ENCODE measurements at regions not wholly inside any gene's neighbourhood (a gene's known extent, or its start where the extent isn't known, plus 50 kb on each side); places are given as distances from the start of the nearest gene placed in this dataset.
"Not testable (repeated sequence)": the region's sequence is repeated elsewhere in the genome, so short reads cannot be mapped to it uniquely, and the experiment has no call there.

DNA sequence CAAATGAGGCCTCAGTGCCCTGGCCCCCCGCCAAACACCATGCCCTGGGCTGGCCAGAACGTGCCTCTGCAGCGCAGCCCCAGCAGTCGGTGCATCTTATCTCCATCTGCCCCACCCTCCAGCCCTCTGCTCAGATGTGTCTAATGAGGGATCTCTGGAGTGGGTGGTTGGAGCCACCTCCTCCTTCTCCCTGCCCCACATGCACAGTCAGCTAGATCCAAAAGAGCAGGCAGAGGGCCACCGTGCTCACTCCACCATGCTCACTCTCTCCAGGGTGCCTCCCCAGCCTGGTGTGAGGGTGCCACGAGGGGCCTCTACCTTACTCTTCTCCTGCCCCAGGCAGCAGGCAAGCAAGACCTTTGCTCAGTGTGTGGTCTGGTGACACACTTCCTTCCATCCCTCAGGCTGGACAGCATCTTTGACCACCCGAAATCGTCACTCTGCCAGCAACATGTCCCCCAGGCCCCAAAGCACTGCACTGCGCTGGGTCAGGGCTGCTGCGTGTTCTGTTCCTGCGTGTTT is 266.1 kb upstream of the HDAC4 start:
- DNase-seq = no peak

DNA sequence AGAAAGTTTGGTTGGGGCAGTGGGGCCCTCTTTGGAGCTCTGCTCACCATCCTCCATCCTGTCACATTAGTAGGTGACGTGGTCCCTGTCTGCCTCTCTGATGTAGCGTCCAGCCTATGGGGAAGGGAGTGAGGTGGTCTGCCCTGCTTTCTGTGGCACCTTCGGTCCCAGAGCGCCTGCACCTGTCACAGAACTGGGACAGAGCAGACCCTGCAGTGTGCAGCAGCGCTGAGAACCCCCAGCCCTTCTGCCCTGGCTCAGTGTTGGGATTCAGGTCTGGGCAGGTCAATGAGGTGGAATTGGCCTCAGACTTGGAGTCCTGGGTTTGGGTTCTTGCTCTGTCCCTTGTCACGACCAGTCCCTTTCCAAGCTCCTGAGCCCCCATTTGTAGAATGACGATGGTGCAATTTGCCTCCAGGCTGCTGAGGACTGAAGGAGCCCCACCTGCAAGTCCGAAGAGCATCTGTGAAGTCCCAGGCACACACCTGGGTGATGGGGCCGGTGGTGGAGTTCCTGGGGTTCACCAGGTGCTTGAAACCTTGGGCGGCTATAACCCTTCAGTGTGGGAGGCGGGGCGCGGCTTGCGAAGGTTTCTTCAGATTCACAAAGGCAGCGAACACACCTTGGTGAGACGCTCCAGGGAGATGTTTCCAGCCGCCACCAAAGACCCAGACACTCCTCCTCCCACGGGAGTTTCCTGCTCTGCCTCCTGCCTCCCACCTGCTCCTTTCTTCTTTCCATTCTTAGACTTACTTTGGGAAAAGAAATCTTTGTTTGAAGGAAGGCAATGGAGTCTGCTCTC is 265.4 kb upstream of the HDAC4 start:
- DNase-seq = no peak

DNA sequence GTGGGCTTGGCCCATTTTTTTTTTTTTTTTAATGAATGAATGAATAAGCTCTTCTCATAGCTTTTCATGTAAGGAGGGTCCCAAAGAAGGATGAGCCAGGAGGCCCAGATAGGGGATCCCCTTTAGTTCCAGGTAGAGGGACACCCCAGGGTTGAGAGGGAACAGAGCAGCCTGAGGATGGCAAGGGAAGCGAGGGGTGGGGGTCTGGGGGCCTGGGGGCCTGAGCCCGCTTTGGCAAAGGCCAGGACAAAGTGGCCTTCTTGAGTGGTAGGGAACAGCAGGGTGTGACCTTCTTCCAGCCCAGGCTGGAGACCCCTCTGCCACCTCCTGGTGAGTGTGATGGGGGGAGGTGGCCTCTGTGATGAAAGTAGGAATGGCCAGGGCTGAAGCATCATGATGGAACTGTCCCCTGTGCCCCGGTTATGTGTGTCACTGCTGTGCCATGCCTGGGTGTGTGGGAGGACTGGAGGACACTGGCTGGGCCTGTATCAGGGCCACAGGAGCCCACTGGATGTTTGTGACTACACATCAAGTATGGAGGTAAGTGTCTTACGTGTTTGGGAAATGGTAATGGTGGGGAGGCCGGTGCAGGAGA is 263.5 kb upstream of the HDAC4 start:
- DNase-seq = no peak

DNA sequence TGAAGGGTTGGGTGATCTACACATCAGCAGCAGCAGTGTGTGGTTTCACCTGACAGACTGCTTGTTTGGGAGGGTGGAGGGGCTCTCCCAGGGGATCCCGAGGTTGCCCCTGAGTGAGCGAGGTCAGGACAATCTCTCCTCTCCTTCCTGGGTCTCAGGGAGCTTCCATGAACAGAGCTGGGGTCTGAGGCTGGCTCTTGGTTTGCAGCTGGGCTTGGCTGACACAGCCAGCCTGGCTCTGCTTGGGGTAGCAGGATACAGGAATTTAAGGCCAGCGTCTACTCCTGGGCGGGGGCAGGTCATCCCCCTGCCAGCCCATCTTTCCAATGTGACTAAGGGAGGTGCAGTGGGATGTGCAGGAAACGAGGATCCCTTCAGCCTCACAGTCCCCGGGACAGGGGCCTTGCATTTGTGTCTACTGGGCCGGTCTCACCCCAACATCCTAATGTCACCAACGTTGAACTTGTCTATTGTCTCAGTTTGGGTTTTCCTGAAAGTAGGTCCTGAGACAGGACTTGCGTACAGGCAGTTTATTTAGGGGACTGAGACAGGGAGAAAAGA is 262.6 kb upstream of the HDAC4 start:
- DNase-seq = no peak

DNA sequence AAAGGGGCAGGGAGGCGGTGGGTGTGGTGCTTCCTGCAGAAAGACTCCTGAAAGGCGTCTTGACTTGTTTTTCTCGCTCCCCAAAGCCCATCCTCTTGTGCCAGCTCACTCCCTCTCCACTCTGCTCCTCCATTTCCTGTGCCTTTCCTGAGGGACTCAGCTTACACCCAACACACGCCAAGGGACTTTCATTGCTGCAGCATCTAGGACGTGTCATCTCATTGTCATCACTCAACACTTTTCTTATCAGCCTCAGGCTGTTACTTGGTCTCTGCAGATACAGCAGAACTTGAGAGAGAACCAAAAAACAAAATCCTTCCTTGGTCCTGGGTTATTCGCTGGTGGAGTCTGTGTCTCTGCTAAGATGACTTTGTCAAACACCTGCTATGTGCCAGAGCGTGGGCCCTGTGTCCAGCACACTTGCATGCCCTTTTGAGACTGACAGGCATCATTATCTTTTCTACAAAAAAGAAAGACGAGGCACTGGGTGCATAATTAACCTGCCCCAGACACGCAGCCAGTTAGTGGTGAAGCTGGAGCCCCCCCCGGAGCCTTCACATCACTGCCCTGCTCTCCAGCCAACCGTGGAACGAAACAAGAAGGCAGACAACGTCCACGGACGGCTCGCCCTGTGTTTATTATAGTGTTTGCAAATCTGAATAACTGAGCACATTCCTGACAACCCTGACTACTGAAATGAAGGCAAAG is 261.7 kb upstream of the HDAC4 start:
- DNase-seq = no peak

DNA sequence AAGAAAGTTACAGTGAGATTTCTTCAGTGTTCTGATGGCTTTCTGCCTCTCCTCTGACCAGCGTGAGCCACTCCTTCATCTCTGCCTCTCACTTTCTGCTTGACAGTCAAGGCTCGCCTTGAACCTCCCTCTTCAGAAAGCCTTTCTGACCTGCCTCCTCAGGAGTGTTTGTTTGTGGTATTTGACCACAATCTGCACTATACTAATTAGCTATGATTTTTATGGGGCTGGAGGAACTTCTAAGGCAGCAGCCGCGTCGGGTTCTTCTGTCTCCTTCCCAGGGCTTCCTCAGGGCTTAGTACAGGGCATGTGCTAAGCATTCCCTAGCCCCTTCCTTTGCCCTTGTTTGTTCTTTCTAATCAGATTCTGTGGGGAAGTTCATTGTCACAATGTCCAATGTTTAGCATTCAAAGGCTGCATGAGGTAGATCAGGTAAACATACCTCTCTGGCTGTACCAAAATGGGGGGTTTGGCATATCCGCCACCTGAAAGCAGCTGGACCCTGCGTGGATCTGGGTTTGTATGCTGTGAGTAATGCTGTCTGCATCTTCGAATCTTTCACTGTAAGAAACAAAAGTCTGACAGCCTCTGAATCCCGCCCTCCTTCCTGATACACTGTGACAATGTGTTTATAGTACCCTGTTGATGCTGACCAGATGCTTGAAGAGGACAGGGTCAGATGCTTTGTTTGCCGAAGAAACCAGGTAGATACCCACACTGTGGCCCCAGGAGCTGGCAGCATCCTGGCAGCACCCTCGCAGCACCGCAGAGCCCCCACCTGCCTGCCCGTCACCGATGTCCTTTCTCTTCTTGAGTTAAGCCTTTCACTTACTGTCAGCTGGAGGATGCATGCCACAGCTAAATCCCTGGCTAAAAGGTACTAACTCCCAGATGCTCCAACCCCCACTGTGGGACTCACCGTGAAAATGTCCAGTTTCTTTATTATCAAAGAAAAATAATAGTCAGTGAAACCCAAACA is 260.8 kb upstream of the HDAC4 start:
- no peak for DNase-seq

DNA sequence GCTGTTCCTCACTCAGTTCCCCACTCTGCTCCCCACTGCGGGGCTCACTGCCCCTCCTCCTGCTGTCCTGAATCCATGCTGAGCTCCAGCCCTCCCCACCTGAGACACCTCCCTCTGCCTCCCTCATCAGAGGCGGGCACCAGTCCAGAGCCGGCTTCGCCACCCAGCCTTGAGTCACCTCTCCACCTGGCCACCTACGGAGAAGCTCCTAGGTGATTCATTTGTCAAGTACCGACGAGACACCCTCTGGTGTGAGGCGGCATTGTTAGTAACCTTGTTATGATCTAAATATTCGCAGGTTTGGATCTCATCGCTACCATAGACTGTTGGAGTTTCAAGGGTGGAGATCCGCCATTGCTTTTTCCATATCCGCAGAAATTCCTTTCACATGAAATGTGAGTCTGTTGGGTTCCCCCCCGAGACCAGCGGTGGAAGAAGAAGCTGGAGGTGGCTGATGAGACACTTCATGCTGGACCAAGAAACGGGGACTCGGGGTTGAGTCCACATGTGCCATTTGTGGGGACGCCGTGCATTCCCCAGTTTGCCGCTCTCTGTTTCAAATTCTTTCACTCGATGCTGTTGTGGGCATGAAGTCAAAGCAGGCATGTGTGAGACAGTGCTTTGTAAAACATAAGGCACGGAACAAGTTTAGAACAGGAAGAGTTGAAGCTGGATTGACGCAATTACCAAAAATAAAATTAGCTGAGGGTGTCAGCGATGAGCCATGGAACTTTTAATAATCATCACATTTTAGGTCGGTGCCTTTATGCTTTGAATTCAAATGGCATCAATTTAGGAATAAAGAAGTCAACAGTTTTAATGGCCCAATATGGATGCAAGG is 259.8 kb upstream of the HDAC4 start:
- no peak for DNase-seq

DNA sequence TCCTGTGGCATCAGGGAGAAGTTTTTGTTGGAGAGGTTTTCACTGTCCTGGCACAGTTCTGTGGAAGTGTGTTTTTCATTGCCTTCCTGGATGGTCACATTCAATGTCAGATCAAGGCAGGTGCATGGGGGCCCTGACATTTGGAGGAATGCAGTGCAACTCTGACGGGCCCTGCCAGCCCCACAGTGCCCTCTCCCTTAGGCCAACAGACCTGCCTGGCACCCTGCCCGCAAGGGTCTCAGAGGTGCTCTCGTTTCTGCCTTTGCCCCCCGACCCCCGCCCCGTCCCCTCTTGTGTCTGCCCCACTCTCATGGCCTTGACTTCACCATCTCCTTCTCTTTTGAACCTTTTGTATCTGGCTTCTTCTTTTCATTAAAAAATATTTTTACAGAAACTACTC is 257.2 kb upstream of the HDAC4 start:
- no peak for DNase-seq

DNA sequence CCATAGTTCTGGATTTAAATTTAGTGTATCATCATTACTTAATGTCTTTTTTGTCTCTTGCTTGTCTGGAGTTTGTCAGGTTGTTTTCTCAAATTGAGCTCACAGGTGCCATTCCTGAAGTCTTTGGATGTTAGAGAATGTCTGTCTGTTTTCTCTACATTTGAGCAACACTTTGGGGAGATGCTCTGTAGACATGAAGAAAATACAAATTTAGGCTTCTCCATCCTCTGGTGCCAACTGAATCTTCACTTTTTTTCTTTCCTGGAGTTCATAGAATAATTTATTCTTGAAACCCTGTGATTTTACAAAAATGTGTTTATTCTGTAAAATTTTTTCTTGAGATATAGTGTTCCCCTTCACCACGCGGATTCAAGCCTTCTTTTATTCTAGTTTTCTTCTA is 256.4 kb upstream of the HDAC4 start:
- DNase-seq = no peak

DNA sequence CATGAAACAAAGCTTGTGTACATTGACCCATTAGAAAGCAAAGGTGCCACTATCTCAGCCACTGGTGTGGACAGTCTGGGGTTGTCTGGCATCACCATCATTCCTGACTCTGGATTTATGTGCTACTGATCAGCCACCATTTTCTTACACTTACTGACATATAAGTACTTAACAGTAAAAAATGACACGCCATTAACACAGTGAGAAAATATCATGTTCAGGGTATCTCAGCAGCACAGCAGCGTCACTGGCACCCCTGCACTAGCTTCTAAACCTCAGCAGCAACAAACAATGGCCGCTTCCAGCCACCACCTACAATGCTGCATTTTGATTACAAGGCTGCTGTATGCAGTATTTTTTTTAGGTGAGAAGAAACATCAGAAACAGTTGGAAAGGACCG is 253.4 kb upstream of the HDAC4 start:
- no peak for DNase-seq

DNA sequence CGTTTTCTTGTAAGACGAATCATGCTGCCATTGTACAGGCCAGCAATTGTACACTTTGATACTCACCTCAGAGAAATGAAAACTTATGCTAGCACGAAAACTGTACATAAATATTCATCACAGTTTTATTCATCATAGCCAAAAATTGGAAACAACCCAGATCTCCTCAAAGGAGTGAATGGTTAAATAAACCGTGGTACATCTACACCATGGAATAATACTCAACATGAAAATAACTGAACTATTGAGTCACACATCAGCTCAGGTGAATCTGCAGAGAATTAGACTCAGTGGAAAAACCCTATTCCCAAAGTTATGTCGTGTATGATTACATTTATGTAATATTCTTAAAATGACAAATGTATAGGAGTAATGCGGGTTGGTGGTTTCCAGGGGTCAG is 251.0 kb upstream of the HDAC4 start:
- no peak for DNase-seq

DNA sequence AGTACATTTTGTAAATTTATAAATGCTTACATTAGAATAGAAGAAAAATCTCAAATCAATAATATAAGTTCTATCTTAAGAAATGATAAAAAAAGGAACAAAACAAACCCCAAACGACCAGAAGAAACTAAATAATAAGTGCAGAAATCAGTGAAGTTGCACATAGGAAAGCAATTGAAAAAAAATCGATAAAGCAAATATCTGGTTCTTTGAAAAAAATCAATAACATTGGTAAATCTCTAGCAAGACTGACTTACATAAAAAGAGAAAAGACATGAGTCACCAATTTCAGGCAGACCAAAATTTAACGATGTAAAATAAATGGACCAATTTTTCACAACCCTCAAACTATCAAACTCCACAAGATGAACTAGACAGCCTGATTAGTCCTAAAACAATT is 249.9 kb upstream of the HDAC4 start:
- DNase-seq = no peak

DNA sequence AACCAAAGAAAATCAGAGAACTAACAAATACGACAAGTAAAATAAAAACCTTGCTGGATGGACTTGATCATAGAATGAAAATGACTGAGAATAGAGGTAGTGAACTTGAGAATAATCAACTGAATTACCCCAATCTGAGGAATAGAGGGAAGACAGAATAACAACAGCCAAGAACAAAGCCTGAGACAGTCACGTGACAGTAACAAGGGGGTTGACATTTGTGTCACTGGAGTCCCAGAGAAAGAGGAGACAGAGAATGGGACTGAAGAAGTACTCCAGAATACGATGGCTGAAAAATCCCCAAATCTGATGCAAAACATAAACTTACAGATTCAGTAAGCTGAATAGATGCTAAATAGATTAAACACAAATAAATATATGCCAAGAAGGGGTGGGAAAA is 248.5 kb upstream of the HDAC4 start:
- no peak for DNase-seq

DNA sequence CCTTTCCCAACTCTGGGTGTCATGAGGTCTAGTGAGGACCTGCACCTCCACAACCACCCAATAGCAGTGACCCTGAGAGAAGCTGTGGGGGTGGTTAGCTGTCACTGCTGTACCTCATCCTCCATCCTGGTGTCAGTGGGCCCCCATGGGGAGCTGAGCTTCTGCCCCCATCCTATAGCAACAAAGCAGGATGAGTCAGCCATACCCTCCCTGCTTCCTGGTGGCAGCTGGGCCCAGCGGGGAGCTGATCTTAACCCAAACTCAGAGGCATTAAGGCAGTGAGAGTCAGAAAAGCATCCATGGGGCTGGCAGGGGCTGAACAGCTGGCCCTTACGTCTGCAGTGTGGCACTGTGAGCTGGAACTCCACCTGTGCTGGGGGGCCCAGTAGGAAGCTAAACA is 247.8 kb upstream of the HDAC4 start:
- DNase-seq = no peak

DNA sequence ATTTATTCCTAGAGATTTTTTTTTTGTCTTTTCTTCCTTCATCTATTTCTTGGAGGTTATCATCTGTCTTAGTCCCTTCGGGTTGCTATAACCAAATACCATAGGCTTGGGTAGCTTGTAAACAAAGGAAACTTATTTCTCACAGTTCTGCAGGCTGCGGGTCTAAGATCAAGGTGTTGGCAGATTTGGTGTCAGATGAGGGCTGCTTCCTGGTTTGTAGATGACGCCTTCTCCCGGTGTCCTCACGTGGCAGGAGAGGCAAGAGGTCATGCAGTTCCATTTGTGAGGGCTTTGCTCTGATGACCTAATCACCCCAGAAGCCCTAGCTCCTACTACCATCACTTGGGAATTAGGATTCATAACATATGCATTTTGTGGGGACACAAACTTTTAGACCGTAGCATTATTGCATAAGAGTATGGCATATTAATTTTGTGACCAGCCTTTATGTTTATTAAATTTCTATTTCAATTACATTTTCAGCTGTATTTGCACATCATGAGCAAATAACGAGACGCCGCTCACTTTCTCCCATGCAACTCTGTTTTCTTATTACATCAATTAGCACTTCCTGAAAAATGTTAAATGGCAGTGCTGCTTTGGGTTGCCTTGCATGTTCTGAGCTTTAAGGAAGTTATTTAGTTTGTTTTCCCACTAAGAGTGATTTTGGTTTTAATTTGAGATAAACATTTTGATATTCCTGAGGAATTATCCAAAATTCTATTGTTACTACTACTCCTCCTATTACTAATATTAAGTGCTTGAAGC is 246.4 kb upstream of the HDAC4 start:
- DNase-seq = no peak

DNA sequence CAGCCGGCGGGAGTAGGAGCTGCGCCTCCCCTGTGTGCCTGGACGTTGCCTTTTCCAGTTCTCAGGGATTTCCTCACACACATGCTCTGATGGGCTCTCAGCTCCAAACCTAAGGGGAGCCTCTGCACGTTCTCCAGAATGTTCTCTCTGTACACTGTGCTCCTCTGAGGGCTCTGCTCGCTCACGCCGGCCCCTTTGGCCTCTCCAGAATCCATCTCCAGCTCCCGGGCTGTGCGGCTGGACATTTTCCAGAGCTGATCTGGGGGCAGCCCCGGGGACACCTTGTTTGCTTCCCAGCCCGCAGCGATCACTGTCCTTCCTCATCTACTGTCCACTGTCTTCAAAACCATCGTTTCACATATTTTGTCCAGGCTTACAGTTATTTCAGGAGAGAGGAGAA is 245.4 kb upstream of the HDAC4 start:
- DNase-seq = no peak

DNA sequence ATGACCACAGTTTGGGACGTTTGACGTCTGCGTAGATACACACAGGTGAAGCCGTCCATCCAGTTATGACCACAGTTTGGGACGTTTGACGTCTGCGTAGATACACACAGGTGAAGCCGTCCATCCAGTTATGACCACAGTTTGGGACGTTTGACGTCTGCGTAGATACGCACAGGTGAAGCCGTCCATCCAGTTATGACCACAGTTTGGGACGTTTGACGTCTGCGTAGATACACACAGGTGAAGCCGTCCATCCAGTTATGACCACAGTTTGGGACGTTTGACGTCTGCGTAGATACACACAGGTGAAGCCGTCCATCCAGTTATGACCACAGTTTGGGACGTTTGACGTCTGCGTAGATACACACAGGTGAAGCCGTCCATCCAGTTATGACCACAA is 243.8 kb upstream of the HDAC4 start:
- DNase-seq = not testable (repeated sequence)

DNA sequence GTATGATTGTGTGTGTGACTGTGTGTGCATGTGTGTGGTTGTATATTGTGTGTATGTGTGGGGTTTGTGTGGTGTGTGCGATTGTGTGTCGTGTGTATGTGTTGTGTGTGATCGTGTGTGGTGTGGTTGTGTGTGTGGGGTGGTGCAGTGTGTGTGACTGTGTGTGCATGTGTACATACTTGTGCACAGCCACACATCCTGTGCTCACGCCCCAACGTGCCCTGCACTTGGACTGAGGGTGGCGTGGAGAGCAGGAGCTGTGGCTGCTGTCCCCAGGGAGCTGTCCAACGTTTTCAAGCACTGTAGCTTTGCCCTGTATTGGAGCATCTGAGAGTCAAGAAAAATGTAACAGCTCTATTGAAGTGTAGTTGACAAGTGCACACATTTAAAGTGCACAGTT is 243.2 kb upstream of the HDAC4 start:
- no peak for DNase-seq

DNA sequence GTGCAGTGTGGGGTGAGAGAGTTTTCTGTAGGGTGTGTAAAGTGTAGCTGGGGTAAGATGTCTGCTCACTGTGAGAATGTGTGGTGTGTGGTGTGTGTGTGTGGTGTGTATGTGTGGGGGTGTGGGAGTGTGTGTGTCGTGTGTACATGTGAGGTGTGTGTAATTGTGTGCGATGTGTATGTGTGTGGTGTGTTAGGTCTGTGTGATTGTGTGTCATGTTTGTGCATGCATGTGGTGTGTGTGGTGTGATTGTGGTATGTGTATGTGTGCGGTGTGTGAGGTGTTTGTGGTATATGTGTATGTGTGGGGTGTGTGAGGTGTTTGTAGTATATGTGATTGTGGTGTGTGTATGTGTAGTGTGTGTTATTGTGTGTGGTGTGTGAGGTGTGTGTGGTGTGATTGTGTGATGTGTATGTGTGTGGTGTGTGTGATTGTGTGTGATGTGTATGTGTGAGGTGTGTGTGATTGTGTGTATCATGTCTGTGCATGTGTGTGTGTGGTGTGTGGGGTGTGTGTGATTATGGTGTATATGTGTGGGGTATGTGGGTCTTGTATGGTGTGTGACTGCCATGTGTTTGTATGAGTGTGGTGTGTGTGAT is 241.7 kb upstream of the HDAC4 start:
- no peak for DNase-seq

DNA sequence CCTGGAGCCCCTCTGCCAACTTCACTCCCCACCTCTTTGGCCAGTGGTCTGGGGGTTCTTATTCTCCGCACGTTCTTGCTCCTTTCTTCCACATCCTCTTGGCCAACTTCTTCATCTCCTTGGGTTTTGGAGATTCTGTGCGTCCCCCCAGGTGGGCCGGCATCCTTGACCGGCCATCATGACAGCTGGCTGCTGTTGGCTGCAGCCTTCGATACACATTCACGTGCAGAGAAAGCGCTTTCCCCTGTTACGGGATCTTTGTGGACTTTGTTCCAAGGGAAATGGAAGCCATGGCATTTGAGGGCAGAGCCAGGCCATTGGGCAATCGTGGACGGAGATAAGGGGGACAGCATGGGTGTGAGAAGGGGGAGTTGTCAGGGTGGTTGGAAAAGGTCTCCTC is 241.1 kb upstream of the HDAC4 start:
- not testable (repeated sequence) for DNase-seq
